ENCODE measurements at regions not wholly inside any gene's neighbourhood (a gene's known extent, or its start where the extent isn't known, plus 50 kb on each side); places are given as distances from the start of the nearest gene placed in this dataset.
"Not testable (repeated sequence)": the region's sequence is repeated elsewhere in the genome, so short reads cannot be mapped to it uniquely, and the experiment has no call there.

DNA sequence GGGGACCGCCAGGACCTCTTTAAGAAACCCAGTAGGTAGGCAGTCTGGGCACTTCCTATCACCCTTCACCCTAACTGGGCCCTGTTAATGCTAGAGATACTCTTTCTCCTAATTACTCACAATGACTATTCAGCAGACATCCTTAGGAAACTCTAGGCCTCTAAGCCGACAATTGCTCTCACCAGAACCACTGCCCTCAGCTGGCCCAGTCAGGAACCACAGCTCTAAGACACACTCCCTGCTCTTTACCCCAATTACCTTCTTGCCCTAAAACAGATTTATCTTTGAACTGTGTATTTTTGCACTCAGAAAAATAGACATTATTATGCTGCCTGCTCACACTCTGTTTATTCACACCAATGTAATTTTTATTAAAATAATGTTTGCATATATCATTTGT is 432.6 kb upstream of the SLC30A5 start:
- DNase-seq (ENCODE audit: low spot score) = peak; percentile 6

DNA sequence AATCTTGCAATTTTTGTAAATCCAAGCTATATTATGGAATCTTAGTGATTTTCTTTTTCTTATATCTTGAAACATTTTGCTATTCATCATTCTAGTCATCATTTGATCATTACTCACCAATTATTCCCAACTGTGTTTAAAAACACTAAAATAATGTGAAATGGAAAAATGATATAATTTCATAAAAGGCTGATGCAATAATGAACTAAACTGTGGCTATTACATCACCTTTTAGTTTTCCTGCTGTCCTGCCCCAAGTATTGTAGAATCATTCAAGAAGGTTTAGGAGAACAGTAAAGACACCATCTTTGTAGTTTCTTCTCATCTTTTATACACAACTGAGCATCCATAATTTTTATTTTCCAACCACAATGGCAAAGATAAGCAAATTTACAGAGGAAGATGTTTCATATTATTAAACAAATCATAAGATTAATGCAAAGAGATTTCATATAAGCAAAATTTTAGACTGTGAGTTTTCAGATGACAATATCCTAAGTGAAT is 431.0 kb upstream of the SLC30A5 start:
- DNase-seq (ENCODE audit: low spot score) = no peak

DNA sequence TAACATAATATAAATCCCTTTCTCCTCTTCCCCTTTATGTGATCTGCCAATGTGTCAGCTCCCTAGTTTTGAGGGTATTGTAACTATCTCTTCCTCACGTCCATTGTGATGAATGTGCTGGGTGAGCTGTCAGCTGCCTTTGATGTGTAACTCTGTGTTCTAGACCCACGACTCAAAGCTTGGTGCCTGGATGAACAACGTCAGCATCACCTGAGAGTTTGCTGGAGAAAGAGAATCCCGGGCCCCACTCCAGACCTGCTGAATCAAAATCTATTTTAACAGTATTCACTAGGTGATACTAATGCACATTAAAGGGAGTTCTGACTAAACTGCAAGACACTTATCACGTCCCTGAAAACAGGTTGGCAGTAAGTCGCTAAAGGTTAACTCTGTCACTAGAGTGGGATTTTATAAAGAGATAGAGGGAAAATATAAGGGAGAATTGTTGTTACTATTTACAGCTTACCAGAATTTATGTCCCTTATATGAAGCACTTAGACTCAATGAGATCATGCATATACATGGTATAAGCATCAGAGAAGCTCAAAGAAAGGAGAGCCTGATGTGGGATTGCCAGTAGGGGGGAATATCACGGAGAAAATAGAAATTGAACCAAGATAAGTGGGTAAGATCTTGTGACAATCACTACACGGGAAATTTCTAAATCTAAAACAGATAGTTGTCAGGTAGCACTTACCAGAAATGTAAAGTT is 423.8 kb upstream of the SLC30A5 start:
- no peak for DNase-seq (ENCODE audit: low spot score)

DNA sequence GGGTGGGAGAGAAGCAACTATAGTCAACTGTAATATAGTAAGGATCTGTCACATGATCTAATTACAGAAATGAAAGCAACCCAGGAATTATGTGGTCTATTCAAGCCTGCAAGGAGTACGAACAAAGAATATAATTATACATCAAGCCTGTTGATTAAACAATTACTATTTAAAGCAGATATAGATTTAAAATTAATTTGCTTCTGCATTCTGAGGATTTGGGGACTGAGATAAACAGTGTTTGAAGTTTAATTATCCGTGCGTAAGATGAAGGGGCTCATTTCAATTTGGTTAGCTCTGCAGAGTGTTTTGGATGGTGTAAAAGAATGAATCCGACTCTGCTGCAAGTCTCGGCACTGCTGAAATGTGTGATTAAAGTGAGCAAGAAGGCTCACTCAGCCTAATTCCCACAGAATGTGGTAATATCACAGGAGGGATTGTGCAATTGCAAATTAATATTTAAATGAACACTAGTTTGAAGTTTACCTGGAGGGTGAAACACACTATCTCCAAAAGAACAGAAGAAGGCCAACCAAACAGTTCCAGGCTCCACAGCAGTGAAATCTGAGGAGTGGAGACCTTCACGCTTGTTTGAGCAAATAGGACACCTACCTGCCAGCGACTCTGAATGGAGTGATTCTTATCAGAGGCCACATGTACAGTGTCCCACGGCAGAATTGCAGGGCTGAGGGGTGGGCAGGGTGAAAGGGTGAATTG is 420.6 kb upstream of the SLC30A5 start:
- DNase-seq (ENCODE audit: low spot score) = no peak

DNA sequence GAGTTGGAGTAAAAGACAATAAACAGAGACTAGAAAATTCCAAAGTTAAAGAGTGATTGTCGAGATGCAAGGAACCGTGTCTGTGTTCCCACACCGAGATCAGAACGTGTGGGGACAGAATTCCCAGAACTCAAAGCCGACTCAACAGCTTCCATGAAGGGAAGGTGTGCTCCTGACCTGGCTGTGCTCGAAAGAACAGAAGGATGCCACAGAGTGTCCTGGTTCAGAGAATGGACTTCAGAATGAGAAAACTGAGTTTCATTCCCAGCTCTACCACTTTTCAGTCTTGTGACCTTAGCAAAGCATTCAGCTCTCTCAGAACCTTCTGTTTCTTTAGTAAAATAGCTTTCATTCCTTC is 420.0 kb upstream of the SLC30A5 start:
- no peak for DNase-seq (ENCODE audit: low spot score)

DNA sequence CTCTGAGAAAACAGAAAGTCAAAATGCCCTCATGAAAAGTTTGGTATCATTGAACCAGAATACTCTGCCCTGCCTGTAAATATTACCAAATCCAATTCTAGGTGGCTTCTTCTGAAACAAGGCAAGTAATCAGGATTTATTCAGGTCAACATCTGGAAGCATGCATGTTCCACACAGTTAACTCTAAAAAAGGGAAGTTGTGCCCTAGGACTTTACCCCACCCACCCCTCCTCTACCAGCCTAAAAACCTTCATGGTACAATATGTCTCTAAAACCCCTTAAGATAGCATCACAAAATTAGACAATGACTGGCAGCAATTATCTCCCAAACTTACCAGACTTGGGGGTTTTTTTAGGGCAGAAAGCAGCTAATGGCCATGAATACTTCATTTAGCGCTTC is 414.8 kb upstream of the SLC30A5 start:
- no peak for DNase-seq (ENCODE audit: low spot score)

DNA sequence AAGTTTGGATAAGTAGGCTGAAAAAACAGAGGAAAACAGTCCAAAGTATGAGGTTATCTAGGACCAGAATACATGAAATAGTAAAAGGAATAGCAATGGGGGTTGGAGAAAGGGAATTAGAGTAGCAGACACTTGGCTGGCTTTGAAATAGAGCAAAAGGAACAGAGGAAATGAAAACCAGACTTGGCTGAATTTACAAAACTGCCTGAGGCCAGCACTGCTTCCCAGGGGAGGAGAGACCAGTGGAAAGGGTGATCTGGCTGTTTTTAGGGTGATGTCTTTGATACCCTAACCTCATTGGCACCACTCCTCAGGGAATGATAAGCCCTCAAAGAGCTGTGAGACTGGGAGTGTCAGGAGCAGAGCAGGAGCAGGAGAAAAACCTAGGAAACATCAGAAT is 413.4 kb upstream of the SLC30A5 start:
- no peak for DNase-seq (ENCODE audit: low spot score)

DNA sequence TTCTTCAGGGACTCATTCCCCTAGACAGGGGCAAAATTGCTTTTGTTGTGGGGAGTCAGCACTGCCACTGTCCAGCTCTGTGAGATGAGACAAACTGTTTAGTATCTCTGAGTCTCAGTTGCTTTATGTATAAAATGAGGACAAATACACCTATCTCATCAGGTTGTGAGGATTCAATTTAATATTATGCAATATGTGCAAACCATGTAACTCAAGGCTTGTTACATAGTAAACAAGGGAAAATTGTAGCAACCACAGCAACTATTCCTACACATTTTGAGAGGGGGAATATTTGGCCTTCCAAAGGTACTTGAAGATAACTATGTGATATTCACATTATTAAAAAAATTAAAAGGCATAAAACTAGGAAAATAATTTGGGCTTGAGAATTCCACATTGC is 411.9 kb upstream of the SLC30A5 start:
- no peak for DNase-seq (ENCODE audit: low spot score)

DNA sequence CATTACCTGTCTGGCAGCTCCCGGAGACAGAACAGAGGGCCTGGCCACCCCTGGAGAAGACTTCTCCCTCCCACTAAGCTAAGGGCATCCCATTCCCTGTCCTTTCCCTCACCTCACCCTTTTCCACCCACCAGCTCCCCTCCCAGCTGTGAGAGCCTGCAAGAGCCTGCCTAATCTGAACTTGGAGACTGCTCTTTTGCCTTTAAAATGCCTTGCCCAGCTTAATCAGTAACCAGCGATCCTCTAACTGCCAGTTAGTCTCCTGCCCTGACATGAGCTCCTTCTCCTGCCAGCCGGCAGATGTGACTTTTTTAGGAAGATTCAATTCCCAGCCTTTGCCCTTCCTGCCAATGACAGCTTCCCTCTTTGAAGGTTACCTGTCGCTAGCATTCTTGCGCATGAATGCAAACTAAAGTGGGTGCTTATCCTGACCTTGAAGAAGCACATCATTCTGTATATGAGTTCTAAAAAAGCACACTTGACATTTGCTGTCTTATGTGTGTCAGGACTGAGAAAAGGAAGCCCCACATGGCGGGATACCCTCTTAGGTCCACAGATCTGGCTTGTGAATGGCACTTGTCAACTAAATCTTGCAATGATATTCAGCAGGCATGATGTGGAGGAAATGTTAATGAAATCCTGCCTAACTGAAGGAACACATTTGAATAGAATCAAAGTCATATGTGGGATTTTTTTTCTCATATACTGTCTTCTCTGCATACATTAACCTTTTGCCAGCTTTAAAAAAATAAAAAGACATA is 411.2 kb upstream of the SLC30A5 start:
- peak; percentile 21 for DNase-seq (ENCODE audit: low spot score)

DNA sequence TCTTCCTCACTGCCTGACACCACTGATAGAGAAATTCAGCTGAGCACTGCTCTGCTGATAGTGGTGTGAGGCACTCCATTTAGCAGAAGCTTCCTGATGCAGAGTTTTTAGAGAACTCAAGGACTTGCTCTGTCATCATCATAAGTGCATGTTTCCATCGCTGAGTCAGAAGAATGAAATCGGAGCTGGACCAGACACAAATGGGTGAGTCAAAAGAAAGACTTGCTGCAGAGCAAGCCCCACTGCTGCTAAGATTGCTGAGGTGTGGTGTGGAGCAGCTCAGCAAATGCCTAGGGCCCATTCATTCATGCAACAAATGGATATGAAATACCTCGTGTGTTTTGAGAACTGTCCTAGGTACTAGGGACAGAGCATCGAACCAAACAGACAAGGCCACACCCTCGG is 410.2 kb upstream of the SLC30A5 start:
- peak; percentile 15 for DNase-seq (ENCODE audit: low spot score)

DNA sequence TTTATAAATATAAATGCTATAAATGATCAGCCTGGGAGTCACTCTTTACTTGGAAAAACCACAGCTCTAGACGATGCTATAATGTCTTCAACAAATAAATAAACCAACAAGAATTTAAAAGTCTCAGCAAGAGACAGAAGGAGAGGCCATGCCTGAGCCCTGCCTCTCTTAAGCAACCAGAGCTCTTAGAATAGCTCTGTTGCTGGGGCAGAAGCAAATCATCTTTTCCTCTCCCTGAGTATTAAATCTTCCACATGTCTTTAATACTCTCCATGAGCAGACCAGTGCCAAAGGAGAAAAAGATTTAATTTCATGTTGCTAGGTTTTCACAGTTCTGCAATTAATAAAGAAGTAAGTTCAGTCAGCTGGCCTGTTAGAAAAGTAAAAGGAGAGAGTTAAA is 408.0 kb upstream of the SLC30A5 start:
- DNase-seq (ENCODE audit: low spot score) = no peak

DNA sequence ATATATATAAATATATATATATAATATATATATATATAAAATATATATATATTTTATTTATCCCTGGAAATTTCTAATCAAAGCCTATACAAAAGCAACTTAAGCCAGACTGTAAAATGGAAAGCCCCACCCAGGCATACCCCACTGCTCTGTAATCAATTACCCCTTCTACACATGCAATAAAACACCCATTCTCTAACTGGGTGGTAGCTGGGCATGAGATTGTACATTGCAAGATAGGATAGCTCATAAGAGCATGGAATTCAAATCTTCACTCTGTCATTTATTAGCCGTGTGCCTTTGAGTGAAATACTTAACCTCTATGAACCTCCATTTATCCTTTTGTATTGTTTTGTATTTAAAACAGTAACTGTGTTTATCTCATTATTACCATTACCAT is 405.3 kb upstream of the SLC30A5 start:
- no peak for DNase-seq (ENCODE audit: low spot score)

DNA sequence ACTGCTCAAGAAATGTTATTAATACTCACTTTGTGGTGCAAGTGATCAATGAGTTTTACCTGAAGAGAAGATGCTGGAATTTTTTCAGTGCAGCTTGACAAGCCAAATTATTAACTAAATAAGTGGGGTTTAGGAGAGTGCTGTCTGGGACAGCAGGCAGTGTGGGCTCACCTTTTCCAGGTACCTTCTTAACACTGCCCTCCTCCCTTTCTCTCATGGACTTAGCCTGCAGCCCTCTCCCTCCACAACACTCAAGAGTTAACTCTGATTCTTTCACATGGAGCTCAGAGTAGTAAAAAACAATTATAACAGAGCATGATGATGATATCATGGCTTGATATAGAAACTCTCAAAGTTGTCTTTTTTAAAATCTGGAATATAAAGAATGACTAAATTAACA is 404.8 kb upstream of the SLC30A5 start:
- DNase-seq (ENCODE audit: low spot score) = no peak

DNA sequence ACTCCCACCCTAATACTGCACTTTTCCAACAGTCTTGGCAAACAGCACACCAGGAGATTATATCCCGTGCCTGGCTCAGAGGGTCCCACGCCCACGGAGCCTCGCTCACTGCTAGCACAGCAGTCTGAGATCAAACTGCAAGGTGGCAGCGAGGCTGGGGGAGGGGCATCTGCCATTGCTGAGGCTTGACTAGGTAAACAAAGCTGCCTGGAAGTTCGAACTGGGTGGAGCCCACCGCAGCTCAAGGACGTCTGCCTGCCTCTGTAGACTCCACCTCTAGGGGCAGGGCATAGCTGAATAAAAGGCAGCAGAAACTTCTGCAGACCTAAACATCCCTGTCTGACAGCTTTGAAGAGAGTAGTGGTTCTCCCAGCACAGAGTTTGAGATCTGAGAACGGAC is 401.9 kb upstream of the SLC30A5 start:
- DNase-seq (ENCODE audit: low spot score) = not testable (repeated sequence)

DNA sequence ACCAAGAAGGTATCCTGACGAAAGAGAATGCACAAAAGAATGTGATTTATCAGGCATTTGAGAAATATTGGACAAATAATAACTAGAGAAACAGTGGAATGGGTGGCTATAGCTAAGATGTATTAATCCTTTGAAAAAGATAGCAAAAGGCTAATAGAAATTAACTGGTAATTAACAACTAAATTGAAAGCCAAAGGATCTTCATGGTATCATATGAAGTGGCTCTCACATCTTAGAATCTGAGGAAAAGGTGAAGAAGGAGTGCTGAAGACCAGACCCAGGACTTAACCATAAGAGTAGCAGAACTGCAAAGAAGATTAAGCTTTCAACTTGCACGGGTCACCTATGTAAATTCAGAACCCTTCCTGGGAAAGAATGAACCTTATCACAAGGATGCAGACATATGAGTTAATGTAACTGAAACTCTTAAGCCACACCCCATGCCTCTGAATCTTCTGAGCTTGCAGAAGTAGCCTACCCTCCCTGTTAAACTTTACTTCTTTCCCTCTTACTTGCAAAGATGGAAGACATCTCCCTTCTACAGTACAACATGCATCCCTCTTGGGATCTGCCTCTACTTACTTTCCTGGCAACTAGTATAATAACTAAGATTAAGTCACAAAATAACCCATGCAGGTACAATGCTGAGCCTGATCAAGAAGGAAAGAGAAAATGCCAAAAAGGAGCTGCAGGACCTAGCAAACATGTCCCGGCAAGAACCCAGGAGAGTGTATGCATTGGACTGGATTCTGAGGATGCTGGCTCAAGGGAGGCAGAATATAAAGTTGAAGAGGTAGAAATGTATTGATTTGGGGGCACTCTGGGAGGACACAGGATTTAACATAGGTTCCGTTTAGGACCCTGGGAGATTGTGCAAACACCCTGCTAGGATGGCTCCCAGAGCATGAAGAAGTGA is 395.5 kb upstream of the SLC30A5 start:
- no peak for DNase-seq (ENCODE audit: low spot score)

DNA sequence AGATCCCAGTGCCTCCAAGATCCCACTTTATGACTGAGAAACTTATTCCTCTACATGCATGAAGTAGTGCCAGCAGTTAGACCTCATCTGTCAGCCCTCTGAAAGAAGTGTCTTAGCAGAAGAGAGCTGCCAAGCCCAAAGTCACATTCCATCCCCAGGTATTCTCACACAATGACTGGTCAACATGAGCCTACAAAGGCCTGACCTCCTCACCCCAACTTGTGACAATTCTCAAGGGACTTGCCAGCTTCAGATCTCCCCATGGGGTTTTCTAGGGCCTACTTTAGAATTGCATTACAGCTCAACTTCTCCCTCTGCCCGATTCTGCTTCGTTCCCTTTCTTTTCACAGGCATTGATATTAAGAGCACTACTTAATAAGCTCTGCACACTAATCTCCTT is 393.8 kb upstream of the SLC30A5 start:
- DNase-seq (ENCODE audit: low spot score) = no peak

DNA sequence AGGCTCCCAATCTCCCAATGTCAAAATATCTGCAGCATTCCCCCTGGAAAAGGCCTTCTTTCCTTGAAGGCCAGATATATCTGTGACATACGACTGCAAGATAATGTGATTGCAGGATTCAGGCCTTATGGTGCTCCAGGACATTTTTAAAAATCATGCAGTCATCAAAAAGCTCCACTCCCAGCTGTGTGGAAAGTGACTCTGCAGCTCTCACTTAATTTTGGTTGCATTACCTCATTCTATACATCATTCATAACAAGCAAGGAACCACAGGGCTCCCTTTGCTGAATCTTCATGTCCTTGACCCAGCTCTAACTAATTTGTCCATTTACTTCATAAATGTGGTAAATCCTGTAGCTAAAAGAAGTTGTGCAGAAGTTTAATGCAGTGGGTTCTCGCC is 386.2 kb upstream of the SLC30A5 start:
- DNase-seq (ENCODE audit: low spot score) = no peak

DNA sequence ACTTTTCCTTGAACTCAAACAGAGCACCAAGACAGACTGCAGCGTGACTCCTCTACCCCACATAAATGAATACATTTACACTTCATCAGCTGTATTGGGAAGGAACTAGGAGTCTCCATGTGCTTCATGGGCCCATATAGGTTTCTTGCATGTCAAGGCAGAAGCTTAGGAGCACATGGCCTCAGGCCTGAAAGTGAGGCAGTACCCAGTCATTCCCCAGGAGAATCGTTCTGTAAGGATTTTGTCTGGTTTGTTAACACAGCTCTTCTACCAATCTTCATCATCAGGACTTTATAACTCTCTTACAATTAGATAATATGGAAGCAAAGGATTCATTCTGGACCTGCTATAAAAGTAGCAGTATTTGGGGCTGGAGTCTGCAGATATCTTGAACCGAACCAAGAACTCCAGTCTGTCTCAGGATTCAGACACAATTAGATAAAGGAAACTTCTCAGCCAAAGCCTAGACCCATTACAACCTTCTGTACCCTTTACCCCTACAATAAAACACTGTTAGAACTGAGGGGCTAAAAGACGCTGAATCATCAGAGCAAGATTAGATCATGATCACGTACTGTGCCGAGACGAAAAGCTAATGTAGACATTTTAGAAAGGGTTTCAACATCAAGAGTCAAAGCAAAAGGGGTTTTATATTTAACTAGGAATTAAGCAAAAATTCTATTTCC is 385.5 kb upstream of the SLC30A5 start:
- no peak for DNase-seq (ENCODE audit: low spot score)

DNA sequence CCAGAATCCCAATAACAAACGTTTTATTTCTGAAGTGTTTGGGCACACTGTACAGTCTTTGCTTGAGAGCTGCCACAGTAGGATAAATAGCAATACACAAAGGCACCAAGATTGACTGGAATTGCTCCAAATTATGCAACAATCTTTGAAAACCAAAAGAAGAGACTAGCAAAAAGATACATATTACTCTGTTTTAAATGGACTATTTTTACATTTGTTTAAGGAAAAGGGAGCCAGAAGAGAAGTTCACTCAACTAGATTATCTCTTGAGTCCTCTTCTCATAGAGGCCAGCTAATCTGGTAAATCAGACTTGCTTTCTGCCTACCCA is 385.0 kb upstream of the SLC30A5 start:
- no peak for DNase-seq (ENCODE audit: low spot score)

DNA sequence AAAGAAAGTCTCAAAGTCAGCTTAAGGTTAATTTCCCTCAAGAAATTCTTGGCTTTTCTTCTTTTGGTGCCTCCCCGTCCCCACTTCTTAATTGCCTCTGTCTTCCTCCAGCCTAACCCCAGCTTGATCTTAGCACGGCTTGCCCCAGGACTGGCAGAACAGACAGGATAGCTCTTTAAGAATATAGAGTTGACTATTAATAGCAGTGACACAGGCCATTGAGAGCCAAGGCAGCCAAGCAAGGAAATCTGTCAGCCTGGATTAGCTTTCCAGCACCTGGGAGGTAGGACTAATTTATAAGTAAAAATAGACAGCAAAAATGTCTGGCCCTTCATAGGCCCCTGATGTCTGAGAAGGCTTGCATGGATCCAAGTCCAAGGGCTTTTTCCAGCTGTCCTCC is 384.6 kb upstream of the SLC30A5 start:
- no peak for DNase-seq (ENCODE audit: low spot score)

DNA sequence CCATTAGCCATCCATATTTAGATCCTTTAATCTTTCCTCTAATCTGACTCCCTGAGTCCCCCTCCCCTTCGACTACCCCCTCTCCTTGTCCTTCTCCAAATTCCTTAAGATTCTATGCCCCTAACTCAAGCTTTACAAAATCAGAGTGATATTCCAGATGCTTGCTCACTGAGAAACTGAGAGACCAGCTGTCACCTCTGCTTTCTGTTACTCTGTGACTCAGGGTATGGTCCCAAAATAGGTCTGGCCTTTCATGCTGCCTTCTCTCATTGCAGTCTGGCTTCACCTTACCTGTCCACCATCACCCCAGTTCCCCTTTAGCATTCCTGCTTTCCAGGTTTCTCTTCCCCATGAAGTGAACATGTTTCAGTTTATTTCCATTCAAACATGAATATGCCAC is 383.3 kb upstream of the SLC30A5 start:
- DNase-seq (ENCODE audit: low spot score) = no peak
